Calu3 (cell line): ENCODE measurements at regions not wholly inside any gene's neighbourhood (a gene's known extent, or its start where the extent isn't known, plus 50 kb on each side); places are given as distances from the start of the nearest gene placed in this dataset.

Experiments used
- BruUV-seq: library from RNA; stranded (reverse); fragments of 400-500 nt; replicated peaks from 2 replicates; lab custom pipeline; 2021; lab: Mats Ljungman, UMichigan
- CTCF ChIA-PET: fragments of 300-600 bp; sonication (Branson Sonifier 250); formaldehyde crosslinking; loops from one replicate; lab custom pipeline; 2022; ENCODE audit warnings: antibody characterized with exemption; lab: Charles Lee
- DNase-seq: peaks from one replicate; pipeline ENCODE4 v3.0.0; 2022
- H3K27ac Mint-ChIP-seq: one replicate; pipeline ENCODE4 v1.8.0; 2022; ENCODE audit warnings: mixed read lengths; ENCODE audit not compliant: unreplicated experiment
- H3K27me3 Mint-ChIP-seq: one replicate; pipeline ENCODE4 v1.8.0; 2022; ENCODE audit warnings: mixed read lengths; ENCODE audit not compliant: unreplicated experiment
- H3K36me3 Mint-ChIP-seq: one replicate; pipeline ENCODE4 v1.8.0; 2022; ENCODE audit warnings: mild to moderate bottlenecking, moderate library complexity, mixed read lengths; ENCODE audit not compliant: insufficient read depth, unreplicated experiment
- H3K4me1 Mint-ChIP-seq: one replicate; pipeline ENCODE4 v1.8.0; 2022; ENCODE audit warnings: mild to moderate bottlenecking, low read depth, mixed read lengths; ENCODE audit not compliant: unreplicated experiment
- H3K4me3 Mint-ChIP-seq: one replicate; pipeline ENCODE4 v1.8.0; 2022; ENCODE audit warnings: mild to moderate bottlenecking, low read depth, moderate library complexity, mixed read lengths; ENCODE audit not compliant: unreplicated experiment
- H3K9me3 Mint-ChIP-seq: one replicate; pipeline ENCODE4 v1.8.0; 2022; ENCODE audit warnings: low read depth, mixed read lengths; ENCODE audit not compliant: unreplicated experiment
- CTCF ChIP-seq: fragments of 200-600 bp; IDR thresholded peaks from one replicate; pipeline ENCODE4 v1.8.0; 2022; ENCODE audit warnings: antibody characterized with exemption; ENCODE audit not compliant: unreplicated experiment
- intact Hi-C: fragments of 100-400 bp; cut with micrococcal nuclease; formaldehyde crosslinking; loops from one replicate; pipeline ENCODE4 v1.10.0; 2022; ENCODE audit not compliant: unreplicated experiment

- intact Hi-C loops: no loop called here
- H3K4me1 Mint-ChIP-seq: peaks cover 19% of the 10 kb centered on the region
- TF ChIP-seq CTCF: no peak
- DNase-seq: no peak
- BruUV-seq: no TSS peak
- CTCF ChIA-PET: no interaction called here
- H3K9me3 Mint-ChIP-seq: no peaks in the 10 kb centered on the region
- H3K36me3 Mint-ChIP-seq: no peaks in the 10 kb centered on the region
- no peak overlapping the region for H3K4me3 Mint-ChIP-seq
- H3K27me3 Mint-ChIP-seq: peaks cover 18% of the 10 kb centered on the region
- no peak overlapping the region for H3K27ac Mint-ChIP-seq
Observed at GRCh38 chr1:229064320-229065168, 206.4 kb upstream of the RAB4A start.

DNA sequence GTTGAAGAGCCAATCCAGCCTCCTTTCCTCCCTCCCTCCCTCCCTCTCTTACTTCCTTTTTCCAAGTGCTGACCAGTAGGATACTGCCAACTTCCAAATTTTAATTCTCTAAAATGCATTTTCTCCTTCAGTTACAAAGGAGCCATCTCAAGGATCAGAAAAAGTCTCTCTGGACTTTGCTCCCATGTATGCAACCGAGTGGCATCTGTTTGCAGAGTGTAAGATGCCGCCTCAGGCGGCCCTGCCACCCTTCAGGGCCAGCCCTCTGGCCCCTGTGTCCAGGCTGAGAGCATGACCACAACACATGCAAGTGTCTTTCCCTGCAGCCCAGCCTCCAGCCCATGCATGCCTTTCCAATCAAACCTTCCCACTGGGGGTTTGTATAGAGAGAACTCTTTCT lies 205.3 kb upstream of the RAB4A start:
- Mint-ChIP-seq H3K36me3 (no peaks in the 10 kb centered on the region), H3K27me3 (peaks cover 18% of the 10 kb centered on the region), H3K27ac (no peak overlapping the region), H3K4me1 (peaks cover 8% of the 10 kb centered on the region), H3K9me3 (no peaks in the 10 kb centered on the region), H3K4me3 (no peak overlapping the region)
- CTCF ChIA-PET: no interaction called here
- BruUV-seq: no TSS peak
- DNase-seq: no peak
- no peak for TF ChIP-seq CTCF
- intact Hi-C loops: no loop called here

- Mint-ChIP-seq H3K4me3 (no peak overlapping the region), H3K27ac (no peak overlapping the region), H3K9me3 (no peaks in the 10 kb centered on the region), H3K36me3 (no peaks in the 10 kb centered on the region), H3K4me1 (peaks cover 8% of the 10 kb centered on the region), H3K27me3 (peaks cover 18% of the 10 kb centered on the region)
- no peak for DNase-seq
- CTCF ChIA-PET: no interaction called here
- no peak for TF ChIP-seq CTCF
- intact Hi-C loops: no loop called here
- BruUV-seq: no TSS peak
Observed at GRCh38 chr1:229066591-229066990, 204.3 kb upstream of the RAB4A start.

GRCh38 chr1:229067546-229067945 lies 203.4 kb upstream of the RAB4A start:
- H3K36me3 Mint-ChIP-seq: no peaks in the 10 kb centered on the region
- no peak overlapping the region for H3K27ac Mint-ChIP-seq

More at GRCh38 chr1:229067546-229067945, 203.4 kb upstream of the RAB4A start:
- peaks cover 8% of the 10 kb centered on the region for H3K4me1 Mint-ChIP-seq
- H3K4me3 Mint-ChIP-seq: no peak overlapping the region
- no peak for DNase-seq
- no peaks in the 10 kb centered on the region for H3K9me3 Mint-ChIP-seq
- CTCF ChIA-PET: no interaction called here
- intact Hi-C loops: no loop called here
- BruUV-seq: no TSS peak
- peaks cover 18% of the 10 kb centered on the region for H3K27me3 Mint-ChIP-seq
- TF ChIP-seq CTCF: no peak
